ENCODE measurements at regions not wholly inside any gene's neighbourhood (a gene's known extent, or its start where the extent isn't known, plus 50 kb on each side); places are given as distances from the start of the nearest gene placed in this dataset.

DNA sequence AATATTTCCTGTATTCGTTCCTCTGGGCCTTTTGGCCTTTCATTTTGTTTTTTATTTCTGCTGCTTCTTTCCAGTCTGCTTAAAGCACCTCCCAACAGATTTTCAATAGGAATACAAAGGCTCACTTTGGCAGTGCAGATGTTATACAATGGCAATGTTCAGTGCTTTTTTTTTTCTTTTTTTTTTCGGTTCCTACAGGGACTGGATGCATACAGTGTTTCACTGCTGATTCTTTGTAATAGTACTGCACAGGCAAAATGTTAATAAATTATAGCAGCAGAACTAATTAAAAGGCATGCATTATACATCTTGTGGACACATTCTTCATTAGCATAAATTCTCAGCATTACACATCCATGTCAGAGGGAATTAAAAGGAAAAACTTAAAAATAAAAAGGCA is 356.6 kb upstream of the C9orf72 start:
- Histone ChIP-seq H3K9me3 (replicated peaks; ENCODE audit: insufficient read depth, low read length) (no peaks in the 10 kb centered on the region), H3K4me2 (ENCODE audit: low read depth, low read length) (no peak overlapping the region), H3K27ac (ENCODE audit: low read length) (no peak overlapping the region), H3K9ac (ENCODE audit: low read length) (no peak overlapping the region), H4K20me1 (ENCODE audit: insufficient read depth, low read length) (no peaks in the 10 kb centered on the region), H3K79me2 (ENCODE audit: low read length) (no peaks in the 10 kb centered on the region), H3K4me3 (ENCODE audit: low read length) (no peak overlapping the region), H3K27me3 (replicated peaks; ENCODE audit: insufficient read depth, low read length) (no peaks in the 10 kb centered on the region), H3K36me3 (replicated peaks; ENCODE audit: insufficient read depth, low read length) (no peaks in the 10 kb centered on the region), H3F3A (ENCODE audit: insufficient read depth, low read length) (no peaks in the 10 kb centered on the region), H2AFZ (ENCODE audit: low read length) (no peak overlapping the region), H3K9me2 (replicated peaks; ENCODE audit: insufficient read depth, low read length) (no peaks in the 10 kb centered on the region), H3K4me1 (ENCODE audit: low read length) (no peaks in the 10 kb centered on the region)
- no peak for DNase-seq
- no peak for TF ChIP-seq EZH2phosphoT487 (IDR thresholded peaks at IDR 0.05; ENCODE audit: low read length)

DNA sequence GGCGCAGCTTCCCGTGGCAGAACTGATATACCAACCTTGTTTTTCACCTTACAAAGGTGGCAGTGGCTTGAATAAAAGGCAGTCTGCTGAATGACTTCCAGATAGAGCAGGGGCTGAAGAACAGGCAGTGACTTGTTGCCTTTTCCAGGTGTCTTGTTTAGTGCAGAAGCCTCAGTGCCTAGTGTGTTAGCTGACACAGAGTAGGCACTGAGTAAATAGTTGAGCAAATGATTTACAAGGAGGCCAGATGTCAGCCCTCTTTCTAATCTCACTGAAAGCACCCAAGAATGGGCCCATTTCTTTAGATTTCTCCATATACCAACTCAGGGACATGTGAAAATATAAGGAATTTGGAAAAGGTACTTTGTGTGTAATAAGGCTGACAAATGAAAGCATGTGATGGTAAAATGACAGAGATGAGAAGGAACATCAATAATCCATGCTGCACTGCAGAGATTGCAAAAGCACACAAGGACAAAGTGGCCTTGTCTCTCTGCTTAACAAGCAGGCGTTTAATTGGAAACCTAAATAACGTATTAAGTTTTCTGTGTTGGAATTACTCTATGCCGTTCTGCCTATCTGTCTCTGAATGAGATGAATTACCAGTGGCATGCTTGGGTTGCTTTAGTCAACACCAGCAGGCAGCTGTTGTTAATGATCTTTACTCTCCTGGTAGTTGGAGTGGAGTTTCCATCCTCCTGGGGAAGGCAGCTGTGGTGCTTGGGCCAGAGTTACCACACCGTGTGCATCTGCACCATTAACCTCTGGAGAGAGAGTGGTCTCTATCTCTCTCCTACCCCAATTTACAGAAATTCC is 360.1 kb upstream of the C9orf72 start:
- no peak overlapping the region for H2AFZ ChIP-seq (ENCODE audit: low read length)
- H3K27me3 ChIP-seq (replicated peaks; ENCODE audit: insufficient read depth, low read length), result no peaks in the 10 kb centered on the region
- H3K27ac ChIP-seq (ENCODE audit: low read length), result no peak overlapping the region
- no peaks in the 10 kb centered on the region for H4K20me1 ChIP-seq (ENCODE audit: insufficient read depth, low read length)
- no peaks in the 10 kb centered on the region for H3K9me3 ChIP-seq (replicated peaks; ENCODE audit: insufficient read depth, low read length)
- no peaks in the 10 kb centered on the region for H3K9me2 ChIP-seq (replicated peaks; ENCODE audit: insufficient read depth, low read length)
- no peak overlapping the region for H3K4me3 ChIP-seq (ENCODE audit: low read length)
- no peak overlapping the region for H3K9ac ChIP-seq (ENCODE audit: low read length)
- H3K36me3 ChIP-seq (replicated peaks; ENCODE audit: insufficient read depth, low read length), result no peaks in the 10 kb centered on the region
- H3K4me1 ChIP-seq (ENCODE audit: low read length), result no peaks in the 10 kb centered on the region
- TF ChIP-seq, protein P1, sequence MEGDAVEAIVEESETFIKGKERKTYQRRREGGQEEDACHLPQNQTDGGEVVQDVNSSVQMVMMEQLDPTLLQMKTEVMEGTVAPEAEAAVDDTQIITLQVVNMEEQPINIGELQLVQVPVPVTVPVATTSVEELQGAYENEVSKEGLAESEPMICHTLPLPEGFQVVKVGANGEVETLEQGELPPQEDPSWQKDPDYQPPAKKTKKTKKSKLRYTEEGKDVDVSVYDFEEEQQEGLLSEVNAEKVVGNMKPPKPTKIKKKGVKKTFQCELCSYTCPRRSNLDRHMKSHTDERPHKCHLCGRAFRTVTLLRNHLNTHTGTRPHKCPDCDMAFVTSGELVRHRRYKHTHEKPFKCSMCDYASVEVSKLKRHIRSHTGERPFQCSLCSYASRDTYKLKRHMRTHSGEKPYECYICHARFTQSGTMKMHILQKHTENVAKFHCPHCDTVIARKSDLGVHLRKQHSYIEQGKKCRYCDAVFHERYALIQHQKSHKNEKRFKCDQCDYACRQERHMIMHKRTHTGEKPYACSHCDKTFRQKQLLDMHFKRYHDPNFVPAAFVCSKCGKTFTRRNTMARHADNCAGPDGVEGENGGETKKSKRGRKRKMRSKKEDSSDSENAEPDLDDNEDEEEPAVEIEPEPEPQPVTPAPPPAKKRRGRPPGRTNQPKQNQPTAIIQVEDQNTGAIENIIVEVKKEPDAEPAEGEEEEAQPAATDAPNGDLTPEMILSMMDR (IDR thresholded peaks at IDR 0.05; ENCODE audit: low read length), result no peak
- no peak for TF ChIP-seq EZH2phosphoT487 (IDR thresholded peaks at IDR 0.05; ENCODE audit: low read length)
- no peak for TF ChIP-seq EZH2 (optimal IDR thresholded peaks at IDR 0.05; ENCODE audit: low read depth, low read length)
- no peaks in the 10 kb centered on the region for H3F3A ChIP-seq (ENCODE audit: insufficient read depth, low read length)
- DNase-seq, result no peak
- no peak overlapping the region for H3K4me2 ChIP-seq (ENCODE audit: low read depth, low read length)
- H3K79me2 ChIP-seq (ENCODE audit: low read length), result no peaks in the 10 kb centered on the region

DNA sequence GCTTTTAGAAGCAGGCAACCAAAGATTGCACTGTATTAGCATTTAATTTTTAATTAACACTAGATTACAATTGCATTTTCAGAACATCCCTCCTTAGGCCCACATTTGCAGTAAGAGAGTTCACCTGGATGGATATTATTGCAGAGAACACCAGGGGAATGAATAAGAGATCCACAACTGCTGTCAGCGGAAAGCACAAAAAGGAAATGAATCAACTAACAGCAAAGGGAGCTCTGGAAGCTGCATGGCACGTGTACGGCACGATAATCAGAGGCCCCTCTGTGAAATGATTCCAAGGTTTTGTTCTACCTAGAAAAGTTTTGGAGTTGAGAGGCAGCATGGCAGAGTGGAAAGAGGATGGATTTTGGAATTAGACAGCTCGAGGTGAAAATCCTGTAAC is 361.2 kb upstream of the C9orf72 start:
- H4K20me1 ChIP-seq (ENCODE audit: insufficient read depth, low read length), result no peaks in the 10 kb centered on the region
- H3K9ac ChIP-seq (ENCODE audit: low read length), result no peak overlapping the region
- no peak overlapping the region for H2AFZ ChIP-seq (ENCODE audit: low read length)
- no peak overlapping the region for H3K4me3 ChIP-seq (ENCODE audit: low read length)
- H3K36me3 ChIP-seq (replicated peaks; ENCODE audit: insufficient read depth, low read length), result no peaks in the 10 kb centered on the region
- no peaks in the 10 kb centered on the region for H3K9me2 ChIP-seq (replicated peaks; ENCODE audit: insufficient read depth, low read length)
- no peaks in the 10 kb centered on the region for H3K9me3 ChIP-seq (replicated peaks; ENCODE audit: insufficient read depth, low read length)
- TF ChIP-seq, protein P1 (IDR thresholded peaks at IDR 0.05; ENCODE audit: low read length), result no peak
- no peak for TF ChIP-seq EZH2phosphoT487 (IDR thresholded peaks at IDR 0.05; ENCODE audit: low read length)
- no peak for TF ChIP-seq EZH2 (optimal IDR thresholded peaks at IDR 0.05; ENCODE audit: low read depth, low read length)
- H3F3A ChIP-seq (ENCODE audit: insufficient read depth, low read length), result peaks cover 5% of the 10 kb centered on the region; the same call in 1 of the 2 replicates
- no peaks in the 10 kb centered on the region for H3K79me2 ChIP-seq (ENCODE audit: low read length)
- peaks cover 3% of the 10 kb centered on the region for H3K4me1 ChIP-seq (ENCODE audit: low read length)
- H3K27ac ChIP-seq (ENCODE audit: low read length), result no peak overlapping the region
- no peak for DNase-seq
- H3K27me3 ChIP-seq (replicated peaks; ENCODE audit: insufficient read depth, low read length), result no peaks in the 10 kb centered on the region
- H3K4me2 ChIP-seq (ENCODE audit: low read depth, low read length), result no peak overlapping the region

DNA sequence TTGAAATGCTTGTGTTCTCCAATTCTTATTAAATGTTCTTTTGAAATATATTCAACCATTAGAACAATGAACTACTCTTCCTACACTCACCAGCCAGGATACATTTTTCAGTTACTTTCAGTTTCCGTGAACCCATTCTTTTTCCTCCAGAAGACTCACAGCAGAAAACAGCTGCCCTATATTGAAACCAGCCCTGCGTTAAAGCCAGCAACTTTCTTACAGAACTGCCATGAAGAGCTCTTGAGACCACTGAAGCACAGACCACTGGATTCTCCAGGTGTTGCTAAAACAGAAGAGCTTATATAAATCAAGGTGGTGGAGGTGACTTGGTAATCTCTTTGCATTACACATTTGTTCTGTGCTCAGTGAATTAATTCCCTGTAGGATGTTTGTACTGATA is 365.9 kb upstream of the C9orf72 start:
- Histone ChIP-seq H3K4me2 (ENCODE audit: low read depth, low read length) (peak overlapping the region; percentile 47), H2AFZ (ENCODE audit: low read length) (no peak overlapping the region), H3K4me3 (ENCODE audit: low read length) (no peak overlapping the region), H3K36me3 (replicated peaks; ENCODE audit: insufficient read depth, low read length) (no peaks in the 10 kb centered on the region), H3K27me3 (replicated peaks; ENCODE audit: insufficient read depth, low read length) (no peaks in the 10 kb centered on the region), H3K9me2 (replicated peaks; ENCODE audit: insufficient read depth, low read length) (no peaks in the 10 kb centered on the region), H3F3A (ENCODE audit: insufficient read depth, low read length) (peaks cover 9% of the 10 kb centered on the region; the same call in 1 of the 2 replicates), H3K27ac (ENCODE audit: low read length) (peak overlapping the region; percentile 18; the same call in 1 of the 2 replicates), H3K79me2 (ENCODE audit: low read length) (no peaks in the 10 kb centered on the region), H3K9me3 (replicated peaks; ENCODE audit: insufficient read depth, low read length) (no peaks in the 10 kb centered on the region), H3K9ac (ENCODE audit: low read length) (no peak overlapping the region), H3K4me1 (ENCODE audit: low read length) (peaks cover 31% of the 10 kb centered on the region), H4K20me1 (ENCODE audit: insufficient read depth, low read length) (no peaks in the 10 kb centered on the region)
- peak; percentile 82 for DNase-seq
- TF ChIP-seq EZH2 (optimal IDR thresholded peaks at IDR 0.05; ENCODE audit: low read depth, low read length), result no peak
- no peak for TF ChIP-seq EZH2phosphoT487 (IDR thresholded peaks at IDR 0.05; ENCODE audit: low read length)
- TF ChIP-seq, protein P1 (IDR thresholded peaks at IDR 0.05; ENCODE audit: low read length), result no peak
